Adrenal gland (tissue), 5 donors: ENCODE measurements at regions not wholly inside any gene's neighbourhood (a gene's known extent, or its start where the extent isn't known, plus 50 kb on each side); places are given as distances from the start of the nearest gene placed in this dataset.

Experiments
- POLR2A ChIP-seq, 2 donors: fragments of 450-650 bp; IDR thresholded peaks; one replicate each; pipeline ENCODE4 v1.6.1; 2017; ENCODE audit warnings: antibody characterized with exemption in 2 of 2, mild to moderate bottlenecking in 2 of 2, moderate library complexity in 1 of 2
- TF ChIP-seq, protein P1 (sequence below), 6 experiments: fragments of 450-650 bp in 4 of 6; fragments of 200-600 bp in 2 of 6; sonication (generic) in 1 of 6; IDR thresholded peaks; 1 replicate in 5 of 6; 2 replicates in 1 of 6; pipeline versions ENCODE4 v1.5.1 to v1.8.0; 2016 to 2021; ENCODE audit warnings: antibody characterized with exemption in 6 of 6, mild to moderate bottlenecking in 2 of 6, moderate library complexity in 1 of 6
- donor health status: DM: no; HTN: no; CAD: no.

DNA sequence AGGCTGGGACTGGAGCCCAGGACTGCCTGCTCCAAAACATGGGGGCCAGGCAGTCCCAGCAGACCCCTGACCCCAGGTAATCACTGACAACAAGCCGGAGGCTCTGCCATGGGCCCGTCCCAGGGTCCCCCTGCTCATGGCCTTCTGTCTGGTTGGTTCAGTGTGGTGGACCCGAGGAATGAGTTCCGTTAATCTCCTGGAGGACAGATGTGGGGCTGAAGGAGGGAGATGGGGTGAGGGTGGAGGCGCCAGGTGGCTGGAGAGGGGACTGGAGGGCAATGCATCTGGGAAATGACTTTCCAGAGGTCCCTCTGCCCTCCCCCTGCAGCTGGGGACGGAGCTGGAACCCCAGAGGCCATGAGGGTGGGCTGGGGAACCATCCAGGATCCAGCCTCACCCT is 103.2 kb downstream of the EBNA1BP2 start:
- TF ChIP-seq, protein P1, sequence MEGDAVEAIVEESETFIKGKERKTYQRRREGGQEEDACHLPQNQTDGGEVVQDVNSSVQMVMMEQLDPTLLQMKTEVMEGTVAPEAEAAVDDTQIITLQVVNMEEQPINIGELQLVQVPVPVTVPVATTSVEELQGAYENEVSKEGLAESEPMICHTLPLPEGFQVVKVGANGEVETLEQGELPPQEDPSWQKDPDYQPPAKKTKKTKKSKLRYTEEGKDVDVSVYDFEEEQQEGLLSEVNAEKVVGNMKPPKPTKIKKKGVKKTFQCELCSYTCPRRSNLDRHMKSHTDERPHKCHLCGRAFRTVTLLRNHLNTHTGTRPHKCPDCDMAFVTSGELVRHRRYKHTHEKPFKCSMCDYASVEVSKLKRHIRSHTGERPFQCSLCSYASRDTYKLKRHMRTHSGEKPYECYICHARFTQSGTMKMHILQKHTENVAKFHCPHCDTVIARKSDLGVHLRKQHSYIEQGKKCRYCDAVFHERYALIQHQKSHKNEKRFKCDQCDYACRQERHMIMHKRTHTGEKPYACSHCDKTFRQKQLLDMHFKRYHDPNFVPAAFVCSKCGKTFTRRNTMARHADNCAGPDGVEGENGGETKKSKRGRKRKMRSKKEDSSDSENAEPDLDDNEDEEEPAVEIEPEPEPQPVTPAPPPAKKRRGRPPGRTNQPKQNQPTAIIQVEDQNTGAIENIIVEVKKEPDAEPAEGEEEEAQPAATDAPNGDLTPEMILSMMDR (IDR thresholded peaks at IDR 0.05): no peak
- no peak for TF ChIP-seq POLR2A (IDR thresholded peaks at IDR 0.05)
